Panc1 (cell line): ENCODE measurements at regions not wholly inside any gene's neighbourhood (a gene's known extent, or its start where the extent isn't known, plus 50 kb on each side); places are given as distances from the start of the nearest gene placed in this dataset.
"Not testable (repeated sequence)": the region's sequence is repeated elsewhere in the genome, so short reads cannot be mapped to it uniquely, and the experiment has no call there.

Source experiments
- ATAC-seq: fragments of 200-7000 bp; cut with Tn5 transposase; 2 replicates; pipeline ENCODE4 v1.9.1; 2020; ENCODE audit warnings: mild to moderate bottlenecking, moderate library complexity
- BruUV-seq: library from RNA; stranded (reverse); fragments of 400-500 nt; replicated peaks from 2 replicates; lab custom pipeline; 2021; lab: Mats Ljungman, UMichigan
- CTCF ChIA-PET: fragments of 300-600 bp; sonication (Branson Sonifier 250); formaldehyde crosslinking; loops from one replicate; lab custom pipeline; 2022; ENCODE audit warnings: antibody characterized with exemption; lab: Charles Lee
- POLR2A ChIA-PET: fragments of 300-600 bp; sonication (Branson Sonifier 250); formaldehyde crosslinking; loops from one replicate; lab custom pipeline; 2022; ENCODE audit warnings: antibody characterized with exemption; lab: Charles Lee
- DNase-seq: peaks from one replicate; pipeline ENCODE4 v3.0.0-alpha.2; 2010; ENCODE audit warnings: low read depth, low spot score
- H3K27ac ChIP-seq: 2 replicates; pipeline ENCODE4 v1.5.1; 2011; ENCODE audit warnings: mild to moderate bottlenecking, low read length, inconsistent platforms
- H3K27me3 ChIP-seq: fragments of 200-500 bp; sonication (Bioruptor generic); 2 replicates; pipeline ENCODE4 v1.6.0; 2014; ENCODE audit warnings: low read length, inconsistent platforms; ENCODE audit not compliant: control insufficient read depth, insufficient read depth
- H3K36me3 ChIP-seq: fragments of 200-500 bp; sonication (Bioruptor generic); 2 replicates; pipeline ENCODE4 v1.5.1; 2014; ENCODE audit warnings: inconsistent platforms, mild to moderate bottlenecking, low read length, moderate library complexity; ENCODE audit not compliant: control insufficient read depth, insufficient read depth
- H3K4me1 ChIP-seq: 2 replicates; pipeline ENCODE4 v1.5.1; 2011; ENCODE audit warnings: inconsistent platforms, mild to moderate bottlenecking, low read length, moderate library complexity; ENCODE audit not compliant: control insufficient read depth, insufficient read depth
- H3K4me3 ChIP-seq, 2 experiments: 2 replicates each; pipeline ENCODE4 v1.5.1; 2011 to 2012; ENCODE audit warnings: low read depth in 2 of 2, low read length in 2 of 2, mild to moderate bottlenecking in 2 of 2, inconsistent platforms in 1 of 2, moderate library complexity in 1 of 2
- H3K9me3 ChIP-seq: fragments of 200-500 bp; sonication (Bioruptor generic); 2 replicates; pipeline ENCODE4 v1.5.1; 2014; ENCODE audit warnings: low read depth, mild to moderate bottlenecking, inconsistent platforms, low read length, moderate library complexity; ENCODE audit not compliant: control insufficient read depth, insufficient read depth
- in situ Hi-C: cut with HindIII; loops from 2 replicates; pipeline ENCODE4 v1.10.0; 2016; ENCODE audit warnings: low sequenced_read_pairs, low pct_unique_long_range_greater_than_20kb
- intact Hi-C: fragments of 100-400 bp; cut with micrococcal nuclease; formaldehyde crosslinking; loops from one replicate; pipeline ENCODE4 v1.10.0; 2022; ENCODE audit not compliant: unreplicated experiment

GRCh38 chr9:62597128-62597527 lies 1407.3 kb downstream of the SPATA31A7 start:
- POLR2A ChIA-PET, in situ Hi-C loops: not testable (repeated sequence)

More at GRCh38 chr9:62597128-62597527, 1407.3 kb downstream of the SPATA31A7 start:
- BruUV-seq, H3K36me3 ChIP-seq, CTCF ChIA-PET, DNase-seq, H3K9me3 ChIP-seq, intact Hi-C loops, H3K27ac ChIP-seq, H3K4me3 ChIP-seq, ATAC-seq, H3K4me1 ChIP-seq, H3K27me3 ChIP-seq: not testable (repeated sequence)
